ENCODE measurements at regions not wholly inside any gene's neighbourhood (a gene's known extent, or its start where the extent isn't known, plus 50 kb on each side); places are given as distances from the start of the nearest gene placed in this dataset.

- TF ChIP-seq EZH2 (IDR thresholded peaks at IDR 0.05; ENCODE audit: low read depth, unreplicated experiment) (no peak), CTCF (conservative IDR thresholded peaks at IDR 0.05; ENCODE audit: low read depth in 2 of 2) (no peak)
These were observed 256.2 kb upstream of the LRFN5 start for GRCh38 chr14:41350476-41350875.

Measured in GM23338 (cell line).